Suppressor macrophage (primary cell): ENCODE measurements at regions not wholly inside any gene's neighbourhood (a gene's known extent, or its start where the extent isn't known, plus 50 kb on each side); places are given as distances from the start of the nearest gene placed in this dataset.

Source experiments
- DNase-seq, 4 experiments: peaks; one replicate each; pipeline ENCODE4 v3.0.0-alpha.2; 2020 to 2022

- no peak for DNase-seq
Observed at GRCh38 chr16:63995025-63995424, 1126.8 kb downstream of the CDH11 start.

- DNase-seq = no peak
Observed at GRCh38 chr16:63983401-63983800, 1138.5 kb downstream of the CDH11 start.

GRCh38 chr16:63982741-63983140 lies 1139.1 kb downstream of the CDH11 start:
- no peak for DNase-seq

GRCh38 chr16:63982110-63982509 lies 1139.8 kb downstream of the CDH11 start:
- DNase-seq = no peak

GRCh38 chr16:63981639-63982038 lies 1140.2 kb downstream of the CDH11 start:
- no peak for DNase-seq

- no peak for DNase-seq
Observed at GRCh38 chr16:63980763-63981162, 1141.1 kb downstream of the CDH11 start.

- no peak for DNase-seq
Observed at GRCh38 chr16:63978240-63978639, 1143.6 kb downstream of the CDH11 start.

GRCh38 chr16:63976345-63976744 lies 1145.5 kb downstream of the CDH11 start:
- DNase-seq = no peak

- DNase-seq = no peak
Observed at GRCh38 chr16:63975669-63976068, 1146.2 kb downstream of the CDH11 start.

- no peak for DNase-seq
Observed at GRCh38 chr16:63967966-63968365, 1153.9 kb downstream of the CDH11 start.

- no peak for DNase-seq
Observed at GRCh38 chr16:63960321-63960720, 1161.5 kb downstream of the CDH11 start.

- DNase-seq = no peak
Observed at GRCh38 chr16:63947022-63947421, 1174.8 kb downstream of the CDH11 start.

GRCh38 chr16:63945806-63946205 lies 1176.1 kb downstream of the CDH11 start:
- DNase-seq = no peak

GRCh38 chr16:63943566-63943965 lies 1178.3 kb downstream of the CDH11 start:
- DNase-seq = no peak

GRCh38 chr16:63938661-63939060 lies 1183.2 kb downstream of the CDH11 start:
- DNase-seq = no peak

GRCh38 chr16:63933841-63934240 lies 1188.0 kb downstream of the CDH11 start:
- DNase-seq = no peak

- no peak for DNase-seq
Observed at GRCh38 chr16:63928421-63928820, 1193.4 kb downstream of the CDH11 start.

- DNase-seq = no peak
Observed at GRCh38 chr16:63925221-63925620, 1196.6 kb downstream of the CDH11 start.

GRCh38 chr16:63922560-63922959 lies 1199.3 kb downstream of the CDH11 start:
- DNase-seq = no peak

GRCh38 chr16:63921737-63922295 lies 1200.0 kb downstream of the CDH11 start:
- no peak for DNase-seq

- no peak for DNase-seq
Observed at GRCh38 chr16:63913290-63913689, 1208.6 kb downstream of the CDH11 start.

GRCh38 chr16:63907251-63907650 lies 1214.6 kb downstream of the CDH11 start:
- DNase-seq = no peak

GRCh38 chr16:63904930-63905329 lies 1216.9 kb downstream of the CDH11 start:
- DNase-seq = no peak

GRCh38 chr16:63904182-63904581 lies 1217.7 kb downstream of the CDH11 start:
- no peak for DNase-seq

- DNase-seq = no peak
Observed at GRCh38 chr16:63896383-63897109, 1225.3 kb downstream of the CDH11 start.
